ENCODE measurements at regions not wholly inside any gene's neighbourhood (a gene's known extent, or its start where the extent isn't known, plus 50 kb on each side); places are given as distances from the start of the nearest gene placed in this dataset.

DNA sequence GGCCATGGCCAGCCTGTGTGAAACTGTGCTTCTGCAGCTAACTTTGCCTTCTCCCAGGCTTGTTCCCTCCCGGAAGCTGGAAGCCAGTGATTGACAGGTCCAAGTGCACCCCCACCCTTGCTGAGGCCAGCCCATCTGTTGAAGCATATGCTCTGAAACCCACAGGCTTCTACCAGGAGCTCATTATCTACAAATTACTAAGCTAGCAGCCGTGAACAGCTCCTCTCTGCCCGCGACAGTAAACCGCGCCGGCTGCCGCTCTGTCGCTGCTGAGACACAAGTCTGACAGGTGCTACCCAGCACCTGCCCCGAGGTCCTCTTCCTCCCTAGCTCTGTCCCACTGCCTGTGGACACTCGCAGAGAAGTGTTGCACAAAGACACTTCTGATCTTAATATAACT is 490.9 kb downstream of the GADD45G start:
- TF ChIP-seq POLR2A (IDR thresholded peaks at IDR 0.05; ENCODE audit: low read length) (no peak), GATA1 (IDR thresholded peaks at IDR 0.05; ENCODE audit: low read depth, low read length) (no peak)
